ENCODE measurements at regions not wholly inside any gene's neighbourhood (a gene's known extent, or its start where the extent isn't known, plus 50 kb on each side); places are given as distances from the start of the nearest gene placed in this dataset.

- CTCF ChIA-PET: no interaction called here
- H3K4me3 ChIP-seq (replicated peaks in 1 of 2; ENCODE audit: low read depth in 1 of 2, low read length in 2 of 2): no peak overlapping the region
- H3K9me3 ChIP-seq (ENCODE audit: control insufficient read depth in 1 of 2, insufficient read depth in 1 of 2, low read depth in 1 of 2, low read length in 2 of 2): no peaks in the 10 kb centered on the region
- H4K20me1 ChIP-seq (ENCODE audit: insufficient read depth): no peaks in the 10 kb centered on the region
- intact Hi-C loops (cut with micrococcal nuclease): no loop called here
- no peaks in the 10 kb centered on the region for H3K79me2 ChIP-seq (ENCODE audit: insufficient read depth, low read length)
- H3K9me2 ChIP-seq (ENCODE audit: insufficient read depth): no peaks in the 10 kb centered on the region
- H3K36me3 ChIP-seq (ENCODE audit: control insufficient read depth in 1 of 2, insufficient read depth in 2 of 2, low read length in 2 of 2): no peaks in the 10 kb centered on the region
- no peak overlapping the region for H3K4me2 ChIP-seq (ENCODE audit: low read length)
- no peaks in the 10 kb centered on the region for H3K27me3 ChIP-seq (ENCODE audit: insufficient read depth, low read length)
- no peaks in the 10 kb centered on the region for H3K4me1 ChIP-seq (ENCODE audit: control insufficient read depth in 1 of 2, insufficient read depth in 2 of 2, low read length in 2 of 2)
- H3K9ac ChIP-seq (ENCODE audit: low read length): no peak overlapping the region
- no peak overlapping the region for H2AFZ ChIP-seq (ENCODE audit: low read depth, low read length, poor library complexity, severe bottlenecking)
- POLR2A ChIA-PET: no interaction called here
- H3K27ac ChIP-seq (ENCODE audit: low read depth, low read length): no peak overlapping the region
- no peak for DNase-seq (ENCODE audit: low read depth, low spot score)
- no peak for ATAC-seq
- BruUV-seq (replicated peaks): no TSS peak
- RAD21 ChIA-PET (ENCODE audit: low non-redundant PET in 1 of 2, low total read pairs in 2 of 2, uncharacterized antibody in 2 of 2, unreplicated experiment in 2 of 2): no interaction called here
- TF ChIP-seq FOSL1 (IDR thresholded peaks at IDR 0.05; ENCODE audit: low read depth) (no peak), RAD21 (IDR thresholded peaks at IDR 0.05; ENCODE audit: low read depth) (no peak), POLR2A (IDR thresholded peaks at IDR 0.05; ENCODE audit: borderline replicate concordance, extremely low read depth, insufficient read depth, insufficient read length) (no peak), MAX (IDR thresholded peaks at IDR 0.05) (no peak), SRF (IDR thresholded peaks at IDR 0.05; ENCODE audit: low read depth) (no peak), JUND (IDR thresholded peaks at IDR 0.05) (no peak), EZH2phosphoT487 (IDR thresholded peaks at IDR 0.05; ENCODE audit: borderline replicate concordance) (no peak), ELF1 (IDR thresholded peaks at IDR 0.05; ENCODE audit: borderline replicate concordance, low read depth) (no peak), ATF3 (IDR thresholded peaks at IDR 0.05) (no peak)
These were observed 332.4 kb downstream of the BCOR start for GRCh38 chrX:39765327-39765726.

- no TSS peak for BruUV-seq (replicated peaks)
- TF ChIP-seq ZBTB33 (IDR thresholded peaks at IDR 0.05; ENCODE audit: extremely low read depth, insufficient replicate concordance, low read length): no peak
- no peak for TF ChIP-seq CEBPB (IDR thresholded peaks at IDR 0.05; ENCODE audit: low read depth)
- no peak for TF ChIP-seq ZFX (IDR thresholded peaks at IDR 0.05)
- no peak for TF ChIP-seq EZH2phosphoT487 (IDR thresholded peaks at IDR 0.05; ENCODE audit: borderline replicate concordance)
- no peak for TF ChIP-seq EGR1 (IDR thresholded peaks at IDR 0.05; ENCODE audit: low read depth)
- TF ChIP-seq CBX3 (IDR thresholded peaks at IDR 0.05; ENCODE audit: low read depth): no peak
- no peak for TF ChIP-seq YY1 (IDR thresholded peaks at IDR 0.05; ENCODE audit: extremely low read depth, insufficient replicate concordance, low read depth, low read length)
- TF ChIP-seq POLR2A (IDR thresholded peaks at IDR 0.05; ENCODE audit: borderline replicate concordance, extremely low read depth, insufficient read depth, insufficient read length): no peak
- TF ChIP-seq ATF3 (IDR thresholded peaks at IDR 0.05): no peak
- TF ChIP-seq SRF (IDR thresholded peaks at IDR 0.05; ENCODE audit: low read depth): no peak
- no peak for TF ChIP-seq FOSL1 (IDR thresholded peaks at IDR 0.05; ENCODE audit: low read depth)
- TF ChIP-seq JUND (IDR thresholded peaks at IDR 0.05): no peak
- intact Hi-C loops (cut with micrococcal nuclease): no loop called here
- no peaks in the 10 kb centered on the region for H4K20me1 ChIP-seq (ENCODE audit: insufficient read depth)
- ChIA-PET CTCF (no interaction called here), RAD21 (ENCODE audit: low non-redundant PET in 1 of 2, low total read pairs in 2 of 2, uncharacterized antibody in 2 of 2, unreplicated experiment in 2 of 2) (no interaction called here), POLR2A (interaction anchor here (0.6 kb wide), 1 partner anchor 350 kb away, joined by 4 read pairs; no protein-coding TSS in a partner anchor)
- no peaks in the 10 kb centered on the region for H3K4me1 ChIP-seq (ENCODE audit: control insufficient read depth in 1 of 2, insufficient read depth in 2 of 2, low read length in 2 of 2)
- no peak overlapping the region for H2AFZ ChIP-seq (ENCODE audit: low read depth, low read length, poor library complexity, severe bottlenecking)
- H3K27ac ChIP-seq (ENCODE audit: low read depth, low read length): no peak overlapping the region
- H3K79me2 ChIP-seq (ENCODE audit: insufficient read depth, low read length): no peaks in the 10 kb centered on the region
- DNase-seq (ENCODE audit: low read depth, low spot score) (no peak), ATAC-seq (no peak)
- H3K9me2 ChIP-seq (ENCODE audit: insufficient read depth): no peaks in the 10 kb centered on the region
- H3K4me3 ChIP-seq (replicated peaks in 1 of 2; ENCODE audit: low read depth in 1 of 2, low read length in 2 of 2): no peak overlapping the region
- no peak overlapping the region for H3K4me2 ChIP-seq (ENCODE audit: low read length)
- H3K9me3 ChIP-seq (ENCODE audit: control insufficient read depth in 1 of 2, insufficient read depth in 1 of 2, low read depth in 1 of 2, low read length in 2 of 2): no peaks in the 10 kb centered on the region
- H3K27me3 ChIP-seq (ENCODE audit: insufficient read depth, low read length): no peaks in the 10 kb centered on the region
- no peaks in the 10 kb centered on the region for H3K36me3 ChIP-seq (ENCODE audit: control insufficient read depth in 1 of 2, insufficient read depth in 2 of 2, low read length in 2 of 2)
- no peak overlapping the region for H3K9ac ChIP-seq (ENCODE audit: low read length)
These were observed 331.6 kb downstream of the BCOR start for GRCh38 chrX:39766085-39766726.

All from HCT116 (cell line).